IMR-90 (cell line): ENCODE measurements at regions not wholly inside any gene's neighbourhood (a gene's known extent, or its start where the extent isn't known, plus 50 kb on each side); places are given as distances from the start of the nearest gene placed in this dataset.

Experiments
- ATAC-seq: fragments of 200-7000 bp; cut with Tn5 transposase; 2 replicates; pipeline ENCODE4 v1.9.1; 2020; ENCODE audit warnings: low read depth, mild to moderate bottlenecking, moderate library complexity
- BruUV-seq: library from RNA; stranded (reverse); fragments of 400-500 nt; replicated peaks from 2 replicates; lab custom pipeline; 2021; lab: Mats Ljungman, UMichigan
- CTCF ChIA-PET: fragments of 300-600 bp; formaldehyde crosslinking; extraction: SDS; loops from one replicate; lab custom pipeline; 2021; ENCODE audit warnings: antibody characterized with exemption; lab: Yijun Ruan, JAX
- POLR2A ChIA-PET: fragments of 300-600 bp; sonication (Branson Sonifier 250); formaldehyde crosslinking; loops from one replicate; lab custom pipeline; 2022; ENCODE audit warnings: antibody characterized with exemption; ENCODE audit not compliant: unreplicated experiment; lab: Charles Lee
- DNase-seq: peaks from one replicate; pipeline ENCODE4 v3.0.0; 2013
- H2AFZ ChIP-seq: replicated peaks from 2 replicates; pipeline ENCODE3; 2013; ENCODE audit warnings: low read length, mild to moderate bottlenecking; ENCODE audit not compliant: poor library complexity
- H2AK5ac ChIP-seq: 2 replicates; pipeline ENCODE4 v1.6.1; 2013; ENCODE audit warnings: low read depth, low read length, inconsistent platforms
- H2AK9ac ChIP-seq: replicated peaks from 2 replicates; pipeline ENCODE3; 2013; ENCODE audit warnings: mild to moderate bottlenecking, low read depth, low read length, moderate library complexity; ENCODE audit not compliant: poor library complexity
- H2BK120ac ChIP-seq: 2 replicates; pipeline ENCODE4 v1.6.1; 2013; ENCODE audit warnings: low read depth, low read length, inconsistent platforms
- H2BK15ac ChIP-seq: 3 replicates; pipeline ENCODE4 v1.6.1; 2013; ENCODE audit warnings: low read depth, low read length, inconsistent platforms
- H2BK20ac ChIP-seq: 2 replicates; pipeline ENCODE4 v1.6.1; 2013; ENCODE audit warnings: low read depth, mild to moderate bottlenecking, inconsistent platforms, low read length, moderate library complexity
- H2BK5ac ChIP-seq: 2 replicates; pipeline ENCODE4 v1.6.1; 2013; ENCODE audit warnings: mild to moderate bottlenecking, low read depth, low read length, inconsistent platforms; ENCODE audit not compliant: poor library complexity, severe bottlenecking
- H3K14ac ChIP-seq: replicated peaks from 2 replicates; pipeline ENCODE4 v1.6.1; 2013; ENCODE audit warnings: low read depth, low read length, inconsistent platforms
- H3K18ac ChIP-seq: 2 replicates; pipeline ENCODE4 v1.6.1; 2013; ENCODE audit warnings: low read depth, low read length, control low read depth
- H3K23ac ChIP-seq: 2 replicates; pipeline ENCODE4 v1.6.1; 2013; ENCODE audit warnings: low read depth, low read length, inconsistent platforms
- H3K27ac ChIP-seq: 2 replicates; pipeline ENCODE4 v1.5.1; 2013; ENCODE audit warnings: mild to moderate bottlenecking, control low read depth, low read length; ENCODE audit not compliant: insufficient read depth
- H3K27me3 ChIP-seq: 2 replicates; pipeline ENCODE4 v1.6.1; 2013; ENCODE audit warnings: low read length; ENCODE audit not compliant: control insufficient read depth, insufficient read depth
- H3K36me3 ChIP-seq: 2 replicates; pipeline ENCODE4 v1.6.1; 2013; ENCODE audit warnings: low read length, mixed read lengths; ENCODE audit not compliant: control insufficient read depth, insufficient read depth
- H3K4ac ChIP-seq: 2 replicates; pipeline ENCODE4 v1.6.1; 2013; ENCODE audit warnings: low read depth, low read length, inconsistent platforms
- H3K4me1 ChIP-seq: 2 replicates; pipeline ENCODE4 v1.6.1; 2013; ENCODE audit warnings: low read length, mixed read lengths; ENCODE audit not compliant: control insufficient read depth, insufficient read depth
- H3K4me2 ChIP-seq: 2 replicates; pipeline ENCODE4 v1.6.1; 2013; ENCODE audit warnings: low read depth, mild to moderate bottlenecking, control low read depth, low read length, moderate library complexity
- H3K4me3 ChIP-seq: 2 replicates; pipeline ENCODE4 v1.5.1; 2013; ENCODE audit warnings: low read depth, mild to moderate bottlenecking, control low read depth, low read length, moderate library complexity; ENCODE audit not compliant: insufficient read depth
- H3K56ac ChIP-seq: 2 replicates; pipeline ENCODE4 v1.6.1; 2013; ENCODE audit warnings: low read length, inconsistent platforms; ENCODE audit not compliant: insufficient read depth; ENCODE audit errors: extremely low read depth
- H3K79me1 ChIP-seq, 2 experiments: 2 replicates each; pipeline ENCODE4 v1.6.1; 2013; ENCODE audit warnings: low read length in 2 of 2, inconsistent platforms in 1 of 2, low read depth in 1 of 2
- H3K9ac ChIP-seq: 2 replicates; pipeline ENCODE4 v1.6.1; 2013; ENCODE audit warnings: low read depth, low read length, control low read depth
- H3K9me1 ChIP-seq: 2 replicates; pipeline ENCODE4 v1.6.1; 2013; ENCODE audit warnings: low read length, inconsistent platforms; ENCODE audit not compliant: insufficient read depth
- H3K9me3 ChIP-seq: 2 replicates; pipeline ENCODE4 v1.6.1; 2013; ENCODE audit warnings: low read length; ENCODE audit not compliant: control insufficient read depth, insufficient read depth
- H4K20me1 ChIP-seq: 2 replicates; pipeline ENCODE4 v1.6.1; 2013; ENCODE audit warnings: low read length, inconsistent platforms; ENCODE audit not compliant: insufficient read depth
- H4K5ac ChIP-seq: 2 replicates; pipeline ENCODE4 v1.6.1; 2013; ENCODE audit warnings: mild to moderate bottlenecking, low read depth, low read length, control low read depth
- H4K8ac ChIP-seq, 2 experiments: 2 replicates each; pipeline ENCODE4 v1.6.1; 2013; ENCODE audit warnings: low read depth in 2 of 2, low read length in 2 of 2, control low read depth in 1 of 2, inconsistent platforms in 1 of 2
- H4K91ac ChIP-seq: 2 replicates; pipeline ENCODE4 v1.6.1; 2013; ENCODE audit warnings: low read depth, low read length, inconsistent platforms; ENCODE audit not compliant: insufficient read depth
- ELK1 ChIP-seq: fragments of 150-350 bp; IDR thresholded peaks from 2 replicates; pipeline ENCODE4 v1.6.1; 2016; ENCODE audit warnings: low read depth, mild to moderate bottlenecking, low read length, moderate library complexity, borderline replicate concordance
- FOS ChIP-seq: fragments of 150-350 bp; IDR thresholded peaks from 2 replicates; pipeline ENCODE4 v1.6.1; 2016; ENCODE audit warnings: low read depth, low read length
- MAFK ChIP-seq: IDR thresholded peaks from 2 replicates; pipeline ENCODE4 v1.6.1; 2012; ENCODE audit warnings: low read depth, low read length, improper control_type of control experiment
- RAD21 ChIP-seq: IDR thresholded peaks from 2 replicates; pipeline ENCODE4 v1.6.1; 2012; ENCODE audit warnings: low read length, improper control_type of control experiment
- dilution Hi-C: fragments of 300-500 bp; cut with HindIII; formaldehyde crosslinking; loops from one replicate; pipeline ENCODE4 v1.14.3; 2018; ENCODE audit warnings: low sequenced_read_pairs; ENCODE audit not compliant: unreplicated experiment
- in situ Hi-C: fragments of 300-500 bp; cut with MboI; formaldehyde crosslinking; loops from 3 replicates; pipeline ENCODE4 v1.14.3; 2019; ENCODE audit warnings: low sequenced_read_pairs, inconsistent platforms, mixed read lengths
- intact Hi-C: fragments of 100-400 bp; cut with micrococcal nuclease; formaldehyde crosslinking; loops from 2 replicates; pipeline ENCODE4 v1.10.0; 2022

GRCh38 chrX:88378406-88378805, 368.6 kb upstream of the CPXCR1 start:
- POLR2A ChIA-PET, result no interaction called here

More at GRCh38 chrX:88378406-88378805, 368.6 kb upstream of the CPXCR1 start:
- Histone ChIP-seq H2BK120ac (no peak overlapping the region), H3K56ac (no peak overlapping the region), H4K20me1 (no peaks in the 10 kb centered on the region), H3K9me3 (no peaks in the 10 kb centered on the region), H3K27me3 (no peaks in the 10 kb centered on the region), H4K8ac (no peak overlapping the region), H2AFZ (no peak overlapping the region), H3K9me1 (no peaks in the 10 kb centered on the region), H3K14ac (no peak overlapping the region), H3K4me2 (no peak overlapping the region), H3K9ac (no peak overlapping the region), H2AK5ac (no peak overlapping the region), H3K4ac (no peak overlapping the region), H3K4me3 (no peak overlapping the region), H2BK5ac (no peak overlapping the region), H4K91ac (no peak overlapping the region), H2BK20ac (no peak overlapping the region), H4K5ac (no peak overlapping the region), H3K79me1 (no peaks in the 10 kb centered on the region), H3K27ac (no peak overlapping the region), H2AK9ac (no peak overlapping the region), H3K36me3 (no peaks in the 10 kb centered on the region), H2BK15ac (no peak overlapping the region), H3K4me1 (no peaks in the 10 kb centered on the region), H3K23ac (no peak overlapping the region), H3K18ac (no peak overlapping the region)
- no peak for ATAC-seq
- CTCF ChIA-PET, result no interaction called here
- no peak for DNase-seq
- BruUV-seq, result no TSS peak
- in situ Hi-C loops (no loop called here), intact Hi-C loops (no loop called here), dilution Hi-C loops (no loop called here)
- no peak for TF ChIP-seq FOS
- peak; percentile 50 for TF ChIP-seq MAFK
- no peak for TF ChIP-seq RAD21
- TF ChIP-seq ELK1, result no peak
